ENCODE measurements at regions not wholly inside any gene's neighbourhood (a gene's known extent, or its start where the extent isn't known, plus 50 kb on each side); places are given as distances from the start of the nearest gene placed in this dataset.

DNA sequence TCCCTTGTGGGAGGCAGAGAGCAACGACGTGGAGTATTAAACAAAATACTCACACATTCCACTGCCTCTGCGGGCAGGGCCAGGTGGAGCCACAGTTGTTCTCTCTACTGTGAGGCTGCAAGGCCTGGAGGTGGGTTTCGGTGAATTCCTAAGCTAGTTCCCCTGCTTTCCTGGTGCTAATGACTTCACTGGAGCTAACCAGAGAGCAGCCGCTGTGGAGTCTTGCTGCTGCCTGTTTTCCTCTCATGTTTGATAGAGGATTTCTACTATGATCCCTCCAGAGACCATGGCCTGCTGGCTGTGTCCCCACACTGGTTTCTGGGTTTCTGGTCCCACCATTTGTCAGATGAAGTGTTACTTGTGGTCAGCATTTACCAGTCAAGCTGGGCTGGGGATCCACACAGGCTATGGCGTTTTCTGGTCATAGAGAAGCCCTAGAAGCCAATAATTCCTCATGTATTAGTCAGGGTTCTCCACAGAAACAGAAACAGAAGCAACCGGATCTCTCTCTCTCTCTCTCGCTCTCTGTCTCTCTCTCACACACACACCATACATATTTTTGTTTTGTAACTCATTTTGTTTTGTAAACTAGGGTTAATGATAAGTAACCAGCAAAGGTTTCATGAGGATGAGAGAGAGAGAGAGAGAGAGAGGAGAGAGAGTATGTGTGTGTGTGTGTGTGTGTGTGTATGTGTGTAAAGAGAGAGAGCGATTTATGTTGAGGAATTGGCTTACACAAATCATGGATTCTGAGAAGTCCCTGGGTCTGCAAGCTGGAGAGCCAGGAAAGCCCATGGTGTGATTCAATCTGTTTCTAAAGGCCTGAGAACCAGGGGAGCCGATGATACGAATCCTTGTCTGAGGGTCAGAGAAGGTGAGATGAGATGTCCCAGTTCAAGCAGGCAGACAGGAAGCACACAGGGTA is 403.0 kb downstream of the GADD45G start:
- TF ChIP-seq, protein P1, sequence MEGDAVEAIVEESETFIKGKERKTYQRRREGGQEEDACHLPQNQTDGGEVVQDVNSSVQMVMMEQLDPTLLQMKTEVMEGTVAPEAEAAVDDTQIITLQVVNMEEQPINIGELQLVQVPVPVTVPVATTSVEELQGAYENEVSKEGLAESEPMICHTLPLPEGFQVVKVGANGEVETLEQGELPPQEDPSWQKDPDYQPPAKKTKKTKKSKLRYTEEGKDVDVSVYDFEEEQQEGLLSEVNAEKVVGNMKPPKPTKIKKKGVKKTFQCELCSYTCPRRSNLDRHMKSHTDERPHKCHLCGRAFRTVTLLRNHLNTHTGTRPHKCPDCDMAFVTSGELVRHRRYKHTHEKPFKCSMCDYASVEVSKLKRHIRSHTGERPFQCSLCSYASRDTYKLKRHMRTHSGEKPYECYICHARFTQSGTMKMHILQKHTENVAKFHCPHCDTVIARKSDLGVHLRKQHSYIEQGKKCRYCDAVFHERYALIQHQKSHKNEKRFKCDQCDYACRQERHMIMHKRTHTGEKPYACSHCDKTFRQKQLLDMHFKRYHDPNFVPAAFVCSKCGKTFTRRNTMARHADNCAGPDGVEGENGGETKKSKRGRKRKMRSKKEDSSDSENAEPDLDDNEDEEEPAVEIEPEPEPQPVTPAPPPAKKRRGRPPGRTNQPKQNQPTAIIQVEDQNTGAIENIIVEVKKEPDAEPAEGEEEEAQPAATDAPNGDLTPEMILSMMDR (IDR thresholded peaks at IDR 0.05; ENCODE audit: low read length): no peak
- no peak for TF ChIP-seq EZH2 (optimal IDR thresholded peaks at IDR 0.05; ENCODE audit: low read depth, low read length)
